HG03439 (cell line): ENCODE measurements at regions not wholly inside any gene's neighbourhood (a gene's known extent, or its start where the extent isn't known, plus 50 kb on each side); places are given as distances from the start of the nearest gene placed in this dataset.
"Not testable (repeated sequence)": the region's sequence is repeated elsewhere in the genome, so short reads cannot be mapped to it uniquely, and the experiment has no call there.

Source experiments
- ATAC-seq: cut with Tn5 transposase; IDR thresholded peaks from one replicate; pipeline ENCODE4 v1.9.1; 2021; ENCODE audit warnings: mild to moderate bottlenecking, moderate library complexity; ENCODE audit not compliant: unreplicated experiment

- ATAC-seq = no peak
Observed at GRCh38 chr4:65999518-65999871, 329.2 kb upstream of the EPHA5 start.

- ATAC-seq = not testable (repeated sequence)
Observed at GRCh38 chr4:65998807-65999517, 328.7 kb upstream of the EPHA5 start.

GRCh38 chr4:65983061-65983460 lies 312.8 kb upstream of the EPHA5 start:
- no peak for ATAC-seq

- ATAC-seq = no peak
Observed at GRCh38 chr4:65976287-65976686, 306.0 kb upstream of the EPHA5 start.

- no peak for ATAC-seq
Observed at GRCh38 chr4:65973186-65973585, 302.9 kb upstream of the EPHA5 start.

GRCh38 chr4:65971686-65972085 lies 301.4 kb upstream of the EPHA5 start:
- no peak for ATAC-seq

GRCh38 chr4:65968831-65969558 lies 298.7 kb upstream of the EPHA5 start:
- ATAC-seq = no peak

- no peak for ATAC-seq
Observed at GRCh38 chr4:65960751-65961150, 290.5 kb upstream of the EPHA5 start.

- ATAC-seq = no peak
Observed at GRCh38 chr4:65954416-65954815, 284.1 kb upstream of the EPHA5 start.

GRCh38 chr4:65951177-65951576 lies 280.9 kb upstream of the EPHA5 start:
- no peak for ATAC-seq

GRCh38 chr4:65943076-65943475 lies 272.8 kb upstream of the EPHA5 start:
- no peak for ATAC-seq

- ATAC-seq = no peak
Observed at GRCh38 chr4:65924843-65925242, 254.6 kb upstream of the EPHA5 start.

GRCh38 chr4:65923616-65924015 lies 253.3 kb upstream of the EPHA5 start:
- no peak for ATAC-seq

- ATAC-seq = no peak
Observed at GRCh38 chr4:65921180-65921579, 250.9 kb upstream of the EPHA5 start.

GRCh38 chr4:65918872-65919271 lies 248.6 kb upstream of the EPHA5 start:
- no peak for ATAC-seq

GRCh38 chr4:65918212-65918611 lies 247.9 kb upstream of the EPHA5 start:
- ATAC-seq = no peak

GRCh38 chr4:65917486-65917885 lies 247.2 kb upstream of the EPHA5 start:
- no peak for ATAC-seq

- no peak for ATAC-seq
Observed at GRCh38 chr4:65911720-65912119, 241.4 kb upstream of the EPHA5 start.

GRCh38 chr4:65893957-65894755 lies 223.9 kb upstream of the EPHA5 start:
- no peak for ATAC-seq

- ATAC-seq = no peak
Observed at GRCh38 chr4:65893271-65893670, 223.0 kb upstream of the EPHA5 start.

- no peak for ATAC-seq
Observed at GRCh38 chr4:65880594-65880993, 210.3 kb upstream of the EPHA5 start.
